GM18498 (cell line): ENCODE measurements at regions not wholly inside any gene's neighbourhood (a gene's known extent, or its start where the extent isn't known, plus 50 kb on each side); places are given as distances from the start of the nearest gene placed in this dataset.
A peak's percentile ranks its signal among the peaks of the same experiment; 100 is the strongest.

Experiments used
- ATAC-seq: cut with Tn5 transposase; IDR thresholded peaks from one replicate; pipeline ENCODE4 v1.9.1; 2021; ENCODE audit warnings: mild to moderate bottlenecking, moderate library complexity; ENCODE audit not compliant: unreplicated experiment

- peak; percentile 48 for ATAC-seq
These were observed 64.3 kb upstream of the CCDC160 start for GRCh38 chrX:134172588-134173259.

GRCh38 chrX:134173541-134174272, 63.3 kb upstream of the CCDC160 start:
- ATAC-seq, result no peak

DNA sequence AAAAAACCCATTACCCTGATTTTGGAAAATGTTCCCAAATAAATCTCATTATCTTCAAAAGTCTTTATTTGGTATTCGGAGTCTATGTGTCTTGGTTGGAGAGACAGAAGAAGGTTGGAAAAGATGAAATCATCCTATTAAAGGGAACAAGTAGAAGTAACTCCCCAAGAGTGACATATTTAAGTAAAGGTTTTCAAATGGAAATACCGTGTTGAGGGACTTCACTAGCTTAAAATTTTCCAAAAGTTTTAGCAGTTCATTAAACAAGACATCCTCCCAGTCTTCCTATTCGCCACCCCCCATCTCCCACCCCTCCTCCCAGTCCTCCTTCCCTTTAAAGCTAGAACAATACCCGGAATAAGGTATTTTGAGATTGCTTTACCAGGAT, 62.7 kb upstream of the CCDC160 start:
- ATAC-seq, result no peak

DNA sequence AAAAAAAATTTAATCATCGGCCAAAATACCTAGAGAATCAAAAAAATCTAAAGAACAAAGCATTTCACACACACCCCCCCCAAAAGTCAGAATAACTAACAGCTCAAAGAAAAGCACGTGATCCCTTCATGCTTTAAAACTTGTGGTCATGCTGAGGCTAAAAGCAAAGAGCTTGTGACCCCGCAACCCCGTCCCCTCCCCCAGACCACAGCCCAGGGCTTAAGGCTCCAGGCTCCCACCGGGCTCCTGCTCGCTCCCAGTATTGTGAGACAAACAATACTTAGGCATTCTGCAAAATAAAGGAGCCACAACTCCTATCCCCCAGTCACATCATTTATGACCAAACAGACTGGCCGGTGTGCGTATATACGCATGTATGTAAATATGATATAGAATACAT, 62.1 kb upstream of the CCDC160 start:
- no peak for ATAC-seq

GRCh38 chrX:134177527-134177926, 59.5 kb upstream of the CCDC160 start:
- no peak for ATAC-seq

GRCh38 chrX:134180601-134181274, 56.2 kb upstream of the CCDC160 start:
- no peak for ATAC-seq

- ATAC-seq, result no peak
These were observed 55.7 kb upstream of the CCDC160 start for GRCh38 chrX:134181275-134181660.

DNA sequence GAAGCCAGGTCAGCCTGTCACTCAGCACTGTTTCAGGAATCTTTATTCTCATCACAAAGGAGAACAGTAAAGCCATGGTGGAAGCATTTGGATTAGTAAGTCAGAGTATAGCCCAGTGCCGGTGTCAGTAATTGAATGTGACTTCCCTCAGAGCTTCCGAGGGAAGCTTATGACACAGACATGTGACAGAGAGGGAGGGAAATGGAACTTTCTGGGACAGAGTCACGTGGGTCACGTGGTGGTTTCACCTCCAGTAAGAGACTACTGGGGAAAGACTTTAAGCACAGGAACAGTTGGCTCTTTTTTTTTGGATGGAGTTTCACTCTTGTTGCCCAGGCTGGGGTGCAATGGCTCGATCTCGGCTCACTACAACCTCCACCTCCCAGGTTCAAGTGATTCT, 53.3 kb upstream of the CCDC160 start:
- ATAC-seq, result no peak

DNA sequence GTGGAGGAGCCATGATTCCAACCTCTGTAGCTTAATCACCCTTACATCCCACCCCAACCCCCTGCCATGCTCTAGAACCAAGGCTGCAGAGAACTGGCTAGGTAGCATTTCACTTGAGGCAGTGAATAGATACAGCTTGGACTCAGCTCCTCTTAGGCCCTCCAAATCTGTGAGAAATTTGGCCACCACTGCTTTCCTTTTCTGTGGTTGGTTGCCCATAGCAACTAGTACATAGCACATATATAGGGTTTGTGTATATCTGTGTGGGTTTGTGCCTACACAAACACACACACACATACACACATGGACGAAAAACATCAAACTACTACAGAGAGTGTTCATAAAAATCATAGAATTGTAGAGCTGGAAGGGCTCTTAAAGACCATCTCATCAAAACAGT, 52.0 kb upstream of the CCDC160 start:
- ATAC-seq, result no peak

- ATAC-seq, result peak; percentile 80
These were observed 50.4 kb upstream of the CCDC160 start for GRCh38 chrX:134186362-134187121.
